ENCODE measurements at regions not wholly inside any gene's neighbourhood (a gene's known extent, or its start where the extent isn't known, plus 50 kb on each side); places are given as distances from the start of the nearest gene placed in this dataset.
A peak's percentile ranks its signal among the peaks of the same experiment; 100 is the strongest.

- no peak for ATAC-seq (ENCODE audit: poor library complexity)
- intact Hi-C loops (cut with DNase I) = no loop called here
- DNase-seq = no peak
Measured at GRCh38 chr22:48603621-48604320, 1223.9 kb downstream of the BRD1 start.

GRCh38 chr22:48602805-48603518, 1224.7 kb downstream of the BRD1 start:
- intact Hi-C loops (cut with DNase I) = no loop called here
- DNase-seq (no peak), ATAC-seq (ENCODE audit: poor library complexity) (no peak)

- ATAC-seq (ENCODE audit: poor library complexity) (no peak), DNase-seq (no peak)
- intact Hi-C loops (cut with DNase I) = no loop called here
Measured at GRCh38 chr22:48600681-48601080, 1227.0 kb downstream of the BRD1 start.

GRCh38 chr22:48600171-48600570, 1227.5 kb downstream of the BRD1 start:
- DNase-seq (no peak), ATAC-seq (ENCODE audit: poor library complexity) (no peak)
- intact Hi-C loops (cut with DNase I) = no loop called here

GRCh38 chr22:48599346-48599745, 1228.3 kb downstream of the BRD1 start:
- DNase-seq (no peak), ATAC-seq (ENCODE audit: poor library complexity) (no peak)
- intact Hi-C loops (cut with DNase I) = no loop called here

- intact Hi-C loops (cut with DNase I) = no loop called here
- DNase-seq = no peak
- no peak for ATAC-seq (ENCODE audit: poor library complexity)
Measured at GRCh38 chr22:48596111-48596850, 1231.4 kb downstream of the BRD1 start.

GRCh38 chr22:48595511-48595905, 1232.2 kb downstream of the BRD1 start:
- ATAC-seq (ENCODE audit: poor library complexity) = no peak
- intact Hi-C loops (cut with DNase I) = no loop called here
- no peak for DNase-seq

- ATAC-seq (ENCODE audit: poor library complexity) (no peak), DNase-seq (peak; percentile 31)
- intact Hi-C loops (cut with DNase I) = no loop called here
Measured at GRCh38 chr22:48594757-48595510, 1232.7 kb downstream of the BRD1 start.

GRCh38 chr22:48594016-48594756, 1233.5 kb downstream of the BRD1 start:
- ATAC-seq (ENCODE audit: poor library complexity) (no peak), DNase-seq (peak; percentile 27)
- intact Hi-C loops (cut with DNase I) = no loop called here

- peak; percentile 21 for DNase-seq
- ATAC-seq (ENCODE audit: poor library complexity) = no peak
- intact Hi-C loops (cut with DNase I) = no loop called here
Measured at GRCh38 chr22:48593551-48593950, 1234.1 kb downstream of the BRD1 start.

- DNase-seq (peak; percentile 29), ATAC-seq (ENCODE audit: poor library complexity) (no peak)
- intact Hi-C loops (cut with DNase I) = no loop called here
Measured at GRCh38 chr22:48592931-48593330, 1234.7 kb downstream of the BRD1 start.

- no peak for DNase-seq
- intact Hi-C loops (cut with DNase I) = no loop called here
- no peak for ATAC-seq (ENCODE audit: poor library complexity)
Measured at GRCh38 chr22:48592488-48592887, 1235.2 kb downstream of the BRD1 start.

GRCh38 chr22:48592066-48592345, 1235.7 kb downstream of the BRD1 start:
- ATAC-seq (ENCODE audit: poor library complexity) (no peak), DNase-seq (peak; percentile 16)
- intact Hi-C loops (cut with DNase I) = no loop called here

- DNase-seq = peak; percentile 30
Measured at GRCh38 chr22:48591286-48592065, 1236.2 kb downstream of the BRD1 start.

GRCh38 chr22:48589901-48590300, 1237.8 kb downstream of the BRD1 start:
- intact Hi-C loops (cut with DNase I) = no loop called here
- peak; percentile 30 for DNase-seq

More at GRCh38 chr22:48591286-48592065, 1236.2 kb downstream of the BRD1 start:
- ATAC-seq (ENCODE audit: poor library complexity) = no peak
- intact Hi-C loops (cut with DNase I) = no loop called here

GRCh38 chr22:48588878-48589450, 1238.7 kb downstream of the BRD1 start:
- no peak for ATAC-seq (ENCODE audit: poor library complexity)
- intact Hi-C loops (cut with DNase I) = no loop called here
- DNase-seq = peak; percentile 6

More at GRCh38 chr22:48589901-48590300, 1237.8 kb downstream of the BRD1 start:
- no peak for ATAC-seq (ENCODE audit: poor library complexity)

- intact Hi-C loops (cut with DNase I) = no loop called here
- peak; percentile 29 for DNase-seq
- ATAC-seq (ENCODE audit: poor library complexity) = no peak
Measured at GRCh38 chr22:48588151-48588877, 1239.4 kb downstream of the BRD1 start.
